GM12874 (cell line): ENCODE measurements at regions not wholly inside any gene's neighbourhood (a gene's known extent, or its start where the extent isn't known, plus 50 kb on each side); places are given as distances from the start of the nearest gene placed in this dataset.

ENCODE experiments used
- CTCF ChIP-seq: IDR thresholded peaks from 2 replicates; pipeline ENCODE4 v1.5.1; 2011; ENCODE audit warnings: low read depth, mild to moderate bottlenecking, control low read depth, low read length, moderate library complexity; ENCODE audit not compliant: insufficient read depth

- TF ChIP-seq CTCF: no peak
These were observed 110.6 kb upstream of the ACVR1 start for GRCh38 chr2:157986761-157987160.

- no peak for TF ChIP-seq CTCF
These were observed 108.7 kb upstream of the ACVR1 start for GRCh38 chr2:157984866-157985265.

- TF ChIP-seq CTCF: no peak
These were observed 103.9 kb upstream of the ACVR1 start for GRCh38 chr2:157980020-157980419.

- no peak for TF ChIP-seq CTCF
These were observed 95.6 kb upstream of the ACVR1 start for GRCh38 chr2:157971702-157972101.

- TF ChIP-seq CTCF: no peak
These were observed 91.7 kb upstream of the ACVR1 start for GRCh38 chr2:157967856-157968255.

- TF ChIP-seq CTCF: no peak
These were observed 83.1 kb upstream of the ACVR1 start for GRCh38 chr2:157959249-157959648.

- TF ChIP-seq CTCF: no peak
These were observed 81.5 kb upstream of the ACVR1 start for GRCh38 chr2:157957596-157957995.

GRCh38 chr2:157952558-157952957, 76.4 kb upstream of the ACVR1 start:
- TF ChIP-seq CTCF: no peak
